GM23248 (cell line): ENCODE measurements at regions not wholly inside any gene's neighbourhood (a gene's known extent, or its start where the extent isn't known, plus 50 kb on each side); places are given as distances from the start of the nearest gene placed in this dataset.

ENCODE experiments used
- EZH2 ChIP-seq: fragments of 200-600 bp; sonication (generic); IDR thresholded peaks from 2 replicates; pipeline ENCODE4 v1.6.1; 2018; ENCODE audit warnings: antibody characterized with exemption, mild to moderate bottlenecking; ENCODE audit not compliant: insufficient read depth, poor library complexity, severe bottlenecking
- EZH2phosphoT487 ChIP-seq: fragments of 200-600 bp; sonication (generic); IDR thresholded peaks from 2 replicates; pipeline ENCODE4 v1.6.1; 2018; ENCODE audit warnings: antibody characterized with exemption, moderate library complexity, mild to moderate bottlenecking, low read depth; ENCODE audit not compliant: insufficient read depth

- no peak for TF ChIP-seq EZH2phosphoT487
- TF ChIP-seq EZH2 = no peak
Observed at GRCh38 chr20:20816969-20817755, 104.7 kb upstream of the RALGAPA2 start.
